ENCODE measurements at regions not wholly inside any gene's neighbourhood (a gene's known extent, or its start where the extent isn't known, plus 50 kb on each side); places are given as distances from the start of the nearest gene placed in this dataset.

- TF ChIP-seq CTCF (IDR thresholded peaks at IDR 0.05) (no peak), EP300 (IDR thresholded peaks at IDR 0.05) (no peak), POLR2A (IDR thresholded peaks at IDR 0.05; ENCODE audit: low read length) (no peak), EHMT2 (IDR thresholded peaks at IDR 0.05; ENCODE audit: low read depth) (no peak), JUNB (IDR thresholded peaks at IDR 0.05) (no peak)
Observed at GRCh38 chr19:28929006-28929405, 283.9 kb downstream of the UQCRFS1 start.

Measured in A549 (cell line).